HUES48 (cell line): ENCODE measurements at regions not wholly inside any gene's neighbourhood (a gene's known extent, or its start where the extent isn't known, plus 50 kb on each side); places are given as distances from the start of the nearest gene placed in this dataset.

Experiments used
- H3K27ac ChIP-seq: one replicate; pipeline ENCODE4 v1.7.0; 2013; ENCODE audit warnings: low read depth, low read length, inconsistent platforms
- H3K27me3 ChIP-seq: 2 replicates; pipeline ENCODE4 v1.6.1; 2013; ENCODE audit warnings: mild to moderate bottlenecking, low read length; ENCODE audit not compliant: control insufficient read depth, insufficient read depth
- H3K36me3 ChIP-seq: 2 replicates; pipeline ENCODE4 v1.6.1; 2013; ENCODE audit warnings: low read length; ENCODE audit not compliant: control insufficient read depth, insufficient read depth
- H3K4me1 ChIP-seq: 2 replicates; pipeline ENCODE4 v1.6.1; 2013; ENCODE audit warnings: mild to moderate bottlenecking, low read length; ENCODE audit not compliant: control insufficient read depth, insufficient read depth
- H3K4me3 ChIP-seq: 2 replicates; pipeline ENCODE4 v1.5.1; 2013; ENCODE audit warnings: mild to moderate bottlenecking, low read depth, low read length
- H3K9ac ChIP-seq: 2 replicates; pipeline ENCODE4 v1.6.1; 2013; ENCODE audit warnings: mild to moderate bottlenecking, low read depth, low read length, moderate library complexity
- H3K9me3 ChIP-seq: 2 replicates; pipeline ENCODE4 v1.6.1; 2013; ENCODE audit warnings: low read length; ENCODE audit not compliant: control insufficient read depth, insufficient read depth

GRCh38 chr4:85381968-85382367 lies 93.0 kb upstream of the ARHGAP24 start:
- no peaks in the 10 kb centered on the region for H3K4me1 ChIP-seq
- no peak overlapping the region for H3K4me3 ChIP-seq
- no peak overlapping the region for H3K9ac ChIP-seq
- H3K36me3 ChIP-seq, result no peaks in the 10 kb centered on the region
- H3K9me3 ChIP-seq, result no peaks in the 10 kb centered on the region
- no peaks in the 10 kb centered on the region for H3K27me3 ChIP-seq
- no peak overlapping the region for H3K27ac ChIP-seq

- Histone ChIP-seq H3K9ac (no peak overlapping the region), H3K9me3 (no peaks in the 10 kb centered on the region), H3K27me3 (no peaks in the 10 kb centered on the region), H3K4me3 (no peak overlapping the region), H3K27ac (no peak overlapping the region), H3K4me1 (no peaks in the 10 kb centered on the region), H3K36me3 (no peaks in the 10 kb centered on the region)
These were observed 83.9 kb upstream of the ARHGAP24 start for GRCh38 chr4:85391071-85391470.

- no peaks in the 10 kb centered on the region for H3K36me3 ChIP-seq
These were observed 83.2 kb upstream of the ARHGAP24 start for GRCh38 chr4:85391589-85392410.

GRCh38 chr4:85393201-85393600 lies 81.7 kb upstream of the ARHGAP24 start:
- no peak overlapping the region for H3K9ac ChIP-seq
- no peak overlapping the region for H3K4me3 ChIP-seq
- no peaks in the 10 kb centered on the region for H3K36me3 ChIP-seq
- no peaks in the 10 kb centered on the region for H3K4me1 ChIP-seq
- no peak overlapping the region for H3K27ac ChIP-seq
- no peaks in the 10 kb centered on the region for H3K27me3 ChIP-seq
- H3K9me3 ChIP-seq, result no peaks in the 10 kb centered on the region

More at GRCh38 chr4:85391589-85392410, 83.2 kb upstream of the ARHGAP24 start:
- H3K27me3 ChIP-seq, result no peaks in the 10 kb centered on the region
- H3K4me1 ChIP-seq, result no peaks in the 10 kb centered on the region
- no peaks in the 10 kb centered on the region for H3K9me3 ChIP-seq
- no peak overlapping the region for H3K27ac ChIP-seq
- H3K4me3 ChIP-seq, result no peak overlapping the region
- H3K9ac ChIP-seq, result no peak overlapping the region

- H3K4me1 ChIP-seq, result no peaks in the 10 kb centered on the region
- no peaks in the 10 kb centered on the region for H3K36me3 ChIP-seq
- H3K9ac ChIP-seq, result no peak overlapping the region
- no peak overlapping the region for H3K27ac ChIP-seq
- H3K4me3 ChIP-seq, result no peak overlapping the region
- H3K27me3 ChIP-seq, result no peaks in the 10 kb centered on the region
- H3K9me3 ChIP-seq, result no peaks in the 10 kb centered on the region
These were observed 76.7 kb upstream of the ARHGAP24 start for GRCh38 chr4:85398276-85398675.

GRCh38 chr4:85399270-85399669 lies 75.7 kb upstream of the ARHGAP24 start:
- Histone ChIP-seq H3K4me3 (no peak overlapping the region), H3K4me1 (no peaks in the 10 kb centered on the region)

GRCh38 chr4:85402371-85402770 lies 72.6 kb upstream of the ARHGAP24 start:
- H3K4me3 ChIP-seq, result no peak overlapping the region
- no peaks in the 10 kb centered on the region for H3K4me1 ChIP-seq
- H3K27me3 ChIP-seq, result no peaks in the 10 kb centered on the region
- no peak overlapping the region for H3K9ac ChIP-seq
- H3K9me3 ChIP-seq, result no peaks in the 10 kb centered on the region
- no peaks in the 10 kb centered on the region for H3K36me3 ChIP-seq
- no peak overlapping the region for H3K27ac ChIP-seq

More at GRCh38 chr4:85399270-85399669, 75.7 kb upstream of the ARHGAP24 start:
- Histone ChIP-seq H3K27me3 (no peaks in the 10 kb centered on the region), H3K36me3 (no peaks in the 10 kb centered on the region), H3K9me3 (no peaks in the 10 kb centered on the region), H3K9ac (no peak overlapping the region), H3K27ac (no peak overlapping the region)

- H3K27me3 ChIP-seq, result no peaks in the 10 kb centered on the region
- H3K4me1 ChIP-seq, result no peaks in the 10 kb centered on the region
- H3K9me3 ChIP-seq, result no peaks in the 10 kb centered on the region
- H3K36me3 ChIP-seq, result no peaks in the 10 kb centered on the region
- no peak overlapping the region for H3K9ac ChIP-seq
- H3K27ac ChIP-seq, result no peak overlapping the region
- no peak overlapping the region for H3K4me3 ChIP-seq
These were observed 68.8 kb upstream of the ARHGAP24 start for GRCh38 chr4:85406185-85406584.

GRCh38 chr4:85407546-85407945 lies 67.4 kb upstream of the ARHGAP24 start:
- Histone ChIP-seq H3K9me3 (no peaks in the 10 kb centered on the region), H3K27ac (no peak overlapping the region), H3K4me3 (no peak overlapping the region), H3K4me1 (no peaks in the 10 kb centered on the region), H3K9ac (no peak overlapping the region), H3K27me3 (no peaks in the 10 kb centered on the region), H3K36me3 (no peaks in the 10 kb centered on the region)

- Histone ChIP-seq H3K9ac (no peak overlapping the region), H3K4me3 (no peak overlapping the region), H3K36me3 (no peaks in the 10 kb centered on the region), H3K27ac (no peak overlapping the region), H3K9me3 (no peaks in the 10 kb centered on the region), H3K27me3 (no peaks in the 10 kb centered on the region), H3K4me1 (no peaks in the 10 kb centered on the region)
These were observed 66.6 kb upstream of the ARHGAP24 start for GRCh38 chr4:85408301-85408700.

GRCh38 chr4:85409251-85409650 lies 65.7 kb upstream of the ARHGAP24 start:
- Histone ChIP-seq H3K27ac (no peak overlapping the region), H3K27me3 (no peaks in the 10 kb centered on the region), H3K9ac (no peak overlapping the region), H3K4me3 (no peak overlapping the region), H3K4me1 (no peaks in the 10 kb centered on the region), H3K9me3 (no peaks in the 10 kb centered on the region), H3K36me3 (no peaks in the 10 kb centered on the region)
